ENCODE measurements at regions not wholly inside any gene's neighbourhood (a gene's known extent, or its start where the extent isn't known, plus 50 kb on each side); places are given as distances from the start of the nearest gene placed in this dataset.
A peak's percentile ranks its signal among the peaks of the same experiment; 100 is the strongest.
"Not testable (repeated sequence)": the region's sequence is repeated elsewhere in the genome, so short reads cannot be mapped to it uniquely, and the experiment has no call there.

DNA sequence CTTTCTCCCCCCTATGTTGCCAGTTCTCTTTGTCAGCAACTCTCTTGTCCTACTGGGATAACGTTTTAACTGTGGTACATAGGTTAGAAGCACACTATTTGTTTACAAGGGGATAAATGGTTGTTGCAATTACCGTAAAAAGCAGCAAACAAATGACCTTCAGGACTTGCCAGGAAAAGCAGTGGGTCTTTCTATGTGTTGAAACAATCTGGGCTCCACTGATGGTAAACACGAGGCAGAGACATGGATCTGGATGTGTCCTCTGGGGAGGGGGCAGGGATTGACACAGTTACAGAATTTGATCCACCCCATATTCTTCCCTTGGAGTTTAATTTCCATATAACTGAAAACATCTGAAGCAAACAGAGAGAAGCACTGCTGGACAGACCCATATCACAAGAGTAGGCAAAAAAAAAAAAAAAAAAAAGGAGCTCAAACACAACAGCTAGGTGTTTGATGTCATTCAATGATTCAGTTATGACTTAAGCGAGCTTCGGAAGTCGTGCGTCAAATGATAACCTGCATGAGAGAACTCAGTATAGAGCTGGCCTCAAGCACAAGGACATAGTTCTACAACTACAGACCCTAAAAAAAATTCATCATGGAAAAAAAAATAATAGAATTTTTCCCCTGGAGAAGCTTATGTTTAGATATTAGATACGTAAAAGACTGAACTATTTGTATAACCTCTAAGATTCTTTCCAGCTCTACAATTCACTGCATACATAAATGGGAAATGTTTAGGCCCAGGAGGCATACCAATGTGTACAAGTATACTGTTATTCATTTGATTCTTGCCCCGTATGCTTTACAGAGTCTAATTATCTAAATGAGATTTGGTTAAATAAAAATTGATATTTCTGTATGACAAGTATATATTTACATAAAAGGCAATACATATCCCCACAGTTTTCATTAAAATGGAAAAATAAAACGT lies 127.7 kb downstream of the ALDH8A1 start:
- DNase-seq = no peak

DNA sequence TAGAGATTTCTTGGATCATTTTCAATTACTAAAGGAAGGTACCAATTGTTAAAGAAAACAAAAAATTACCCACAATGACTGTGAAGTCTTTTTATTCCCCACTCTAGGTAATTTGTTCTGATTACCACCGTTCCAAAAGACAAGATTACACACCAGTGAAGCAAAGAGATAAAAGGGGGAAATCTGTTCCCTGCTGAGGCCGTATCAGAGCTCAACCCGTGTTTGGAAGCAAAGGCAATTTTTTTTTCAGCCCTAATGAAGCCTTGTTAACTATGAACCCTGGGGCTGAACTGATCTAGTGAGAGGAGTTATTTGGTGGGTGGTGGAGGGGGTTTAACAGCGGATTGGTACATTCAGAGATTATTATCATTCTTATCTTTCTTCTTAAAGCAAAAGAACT lies 128.5 kb downstream of the ALDH8A1 start:
- DNase-seq = peak; percentile 89

DNA sequence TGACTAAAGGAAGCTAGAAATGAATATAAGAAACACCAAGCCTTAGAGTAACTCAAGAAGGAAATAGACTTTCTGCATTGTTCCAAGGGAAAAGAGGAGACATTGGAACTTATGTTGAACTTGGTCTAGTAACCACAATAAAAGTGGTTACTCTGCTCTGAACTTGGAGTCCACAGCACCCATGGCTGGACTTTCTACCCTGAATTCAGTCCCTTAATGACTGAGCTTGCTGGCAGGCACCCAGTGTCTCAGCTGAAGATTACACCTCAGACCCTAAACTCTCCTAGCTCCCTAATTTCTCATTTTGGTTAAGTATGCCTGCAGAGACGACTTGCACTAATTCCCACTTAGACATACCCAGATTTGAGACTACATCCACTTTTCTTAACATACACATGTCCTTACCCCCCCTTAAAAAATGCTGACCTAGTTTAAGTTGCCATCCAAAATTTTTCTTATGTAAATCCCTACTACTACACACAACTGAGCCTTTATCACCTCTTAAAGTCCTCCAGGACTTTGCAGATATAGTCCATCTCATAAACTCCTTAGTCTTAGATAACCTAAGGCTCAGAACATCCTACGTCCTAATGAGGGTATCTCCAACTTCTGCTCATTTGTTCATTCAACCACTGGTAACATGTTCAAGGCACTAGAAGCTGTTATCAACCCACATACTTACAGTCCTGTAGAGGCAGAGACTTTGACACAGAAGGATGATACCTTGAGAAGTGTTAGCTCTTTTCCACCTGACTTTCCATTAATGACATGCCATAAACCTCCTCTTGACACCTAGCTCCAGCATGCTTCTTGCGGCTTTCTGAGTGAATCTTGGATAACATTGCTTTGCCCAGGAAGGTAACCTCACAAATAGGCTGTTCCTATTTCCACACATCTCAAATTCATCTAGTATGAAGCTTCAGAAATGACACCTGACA lies 129.8 kb downstream of the ALDH8A1 start:
- DNase-seq = no peak

DNA sequence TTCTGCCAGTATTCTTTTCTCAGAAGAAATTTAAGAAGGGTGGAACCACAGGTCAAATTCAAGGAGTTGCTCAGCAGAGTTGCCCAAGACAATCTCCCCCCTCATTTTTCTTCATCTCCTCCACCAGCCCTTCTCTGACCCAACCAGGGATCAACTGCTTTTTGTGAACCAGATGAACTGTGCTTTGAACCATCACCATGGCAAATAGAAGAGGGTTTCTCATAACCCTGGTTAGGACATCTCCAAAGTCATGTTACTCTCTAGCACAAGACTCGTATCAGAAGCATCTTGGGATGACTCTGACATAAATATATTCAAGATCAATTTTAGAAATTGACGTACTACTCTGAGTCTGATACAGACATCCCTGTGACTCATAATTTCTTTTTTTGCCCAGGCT lies 130.7 kb downstream of the ALDH8A1 start:
- DNase-seq = no peak

DNA sequence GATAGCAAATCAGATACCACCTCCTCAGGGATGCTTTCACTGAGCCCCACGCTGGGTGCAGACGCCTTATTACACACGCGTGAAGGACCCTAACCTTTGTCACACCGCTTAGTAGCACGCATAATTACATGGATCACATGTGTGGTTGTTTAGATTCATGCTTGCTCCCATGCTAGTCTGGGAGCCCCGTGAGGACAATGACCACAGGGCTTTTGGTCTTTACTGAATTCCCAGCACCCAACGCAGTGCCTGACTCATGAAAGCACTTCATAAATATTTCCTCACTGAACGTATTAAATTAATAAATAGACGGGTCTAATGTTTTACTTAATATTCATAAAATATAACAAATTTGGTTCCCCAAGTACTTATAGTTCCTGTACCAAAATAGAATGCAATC lies 132.5 kb downstream of the ALDH8A1 start:
- no peak for DNase-seq

DNA sequence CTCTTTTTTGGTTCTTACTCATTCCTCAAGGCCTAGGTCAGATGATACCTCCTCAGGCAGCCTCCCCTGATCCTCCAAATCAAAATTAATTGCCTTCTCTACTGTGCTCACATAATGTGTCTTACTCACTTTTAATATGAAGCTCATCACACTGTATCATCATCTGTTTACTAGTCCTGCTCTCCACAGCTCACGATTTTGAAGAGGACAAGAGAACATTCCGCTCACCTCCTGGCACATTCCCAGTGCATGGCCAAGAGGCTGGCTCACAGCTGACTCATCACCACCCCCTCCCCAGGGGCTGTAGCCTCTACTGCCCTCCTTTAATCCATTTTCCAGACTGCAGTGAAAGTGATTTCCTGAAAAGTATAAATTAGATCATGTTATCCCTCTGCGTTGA lies 133.1 kb downstream of the ALDH8A1 start:
- DNase-seq = no peak

DNA sequence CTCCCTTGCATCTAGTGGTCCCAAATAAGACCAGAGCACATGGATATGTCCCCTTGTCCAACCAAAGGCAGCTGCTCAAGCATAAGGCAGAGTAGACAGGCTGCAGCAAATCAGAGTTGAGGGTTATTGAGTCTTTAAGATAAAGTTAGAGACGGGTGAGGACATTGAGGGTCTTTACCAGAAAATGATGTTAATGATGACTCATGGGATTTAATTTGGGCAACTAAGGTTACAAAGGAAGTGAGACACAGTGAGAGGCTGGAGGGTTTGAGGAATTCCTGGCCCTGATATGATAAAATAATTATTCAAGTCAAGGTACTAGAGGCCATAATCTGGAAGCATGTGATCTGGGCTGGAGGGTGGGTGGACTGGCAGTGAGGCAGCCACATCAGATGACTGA lies 133.6 kb downstream of the ALDH8A1 start:
- no peak for DNase-seq

DNA sequence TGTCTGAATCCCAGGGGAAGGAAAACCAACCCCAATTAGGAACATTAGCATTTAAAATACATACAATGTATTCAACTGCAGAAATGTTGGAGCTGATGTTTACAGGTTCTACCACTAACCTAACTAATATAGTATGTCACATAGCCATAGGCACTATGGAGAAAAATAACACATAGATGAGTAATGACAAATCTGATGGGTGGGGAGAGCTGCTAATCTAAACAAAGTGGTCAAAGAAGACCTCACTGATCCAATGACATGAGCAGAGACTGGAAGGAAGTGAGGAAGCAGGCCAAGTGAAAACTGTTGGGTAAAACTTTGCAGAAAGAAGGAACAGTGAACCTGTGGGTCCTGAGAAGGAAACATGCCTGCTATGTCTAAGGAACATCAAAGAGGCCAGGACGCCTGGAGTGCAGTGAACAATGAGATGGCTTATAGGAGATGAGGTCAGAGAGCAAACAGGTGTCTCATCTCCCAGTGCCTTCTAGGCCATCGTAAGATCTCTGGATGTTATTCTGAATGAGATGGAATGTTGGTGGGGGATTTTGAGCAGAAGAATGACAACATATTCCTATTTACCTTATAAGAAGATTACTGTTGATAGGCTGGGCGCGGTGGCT lies 135.7 kb downstream of the ALDH8A1 start:
- DNase-seq = no peak

DNA sequence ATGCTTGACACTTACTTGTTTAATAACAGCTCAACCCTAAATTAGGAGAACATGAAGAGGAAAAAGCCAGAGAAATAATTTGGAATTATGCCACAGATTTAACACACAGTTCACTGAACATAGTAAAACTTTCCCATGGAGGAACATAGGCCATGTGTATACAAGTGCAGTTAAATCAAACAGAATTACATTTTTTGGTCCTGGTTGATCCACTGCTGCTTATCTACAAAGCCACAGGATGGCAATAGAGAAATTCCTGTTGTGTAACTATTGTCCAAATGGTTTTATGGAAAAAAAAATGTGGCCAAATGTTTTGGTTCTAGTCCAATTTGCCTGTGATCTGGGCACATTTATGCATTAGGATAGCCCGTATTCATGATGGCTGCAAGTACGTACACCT lies 136.8 kb downstream of the ALDH8A1 start:
- no peak for DNase-seq

DNA sequence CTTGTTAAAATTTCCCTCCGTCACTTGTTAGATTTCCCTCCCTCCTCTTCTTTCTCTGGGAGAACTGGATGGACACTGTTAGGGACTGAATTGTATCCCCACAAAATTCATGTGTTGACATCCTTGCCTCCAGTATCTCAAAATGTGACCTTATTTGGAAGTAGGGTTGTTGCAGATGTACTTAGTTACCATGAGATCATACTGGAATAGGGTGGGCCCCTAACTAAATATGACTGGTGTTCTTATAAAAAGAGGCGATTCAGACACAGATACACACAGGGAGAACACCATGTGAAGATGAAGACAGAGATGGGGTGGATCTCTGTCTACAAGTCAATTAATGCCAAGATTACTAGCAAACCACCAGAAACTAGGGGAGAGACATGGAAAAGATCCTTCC lies 139.5 kb downstream of the ALDH8A1 start:
- no peak for DNase-seq

DNA sequence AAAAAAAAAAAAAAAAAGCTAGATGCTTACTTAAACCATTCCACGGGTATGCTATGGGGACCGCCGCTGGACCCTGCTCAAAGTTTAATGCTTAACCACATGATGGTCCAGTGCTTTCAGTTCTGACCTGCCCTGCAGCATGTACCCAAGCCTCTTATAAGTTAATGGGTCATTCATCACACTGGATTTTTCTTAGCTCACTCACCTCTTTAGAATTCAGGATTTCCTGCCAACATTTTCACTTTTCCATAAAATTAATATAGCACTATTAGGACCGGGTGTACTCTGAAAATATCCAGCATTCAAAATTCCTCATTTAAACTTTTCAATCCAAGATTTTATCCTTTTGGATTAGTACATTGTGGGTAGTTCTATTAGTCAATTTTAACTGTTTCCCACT lies 140.8 kb downstream of the ALDH8A1 start:
- DNase-seq = no peak

DNA sequence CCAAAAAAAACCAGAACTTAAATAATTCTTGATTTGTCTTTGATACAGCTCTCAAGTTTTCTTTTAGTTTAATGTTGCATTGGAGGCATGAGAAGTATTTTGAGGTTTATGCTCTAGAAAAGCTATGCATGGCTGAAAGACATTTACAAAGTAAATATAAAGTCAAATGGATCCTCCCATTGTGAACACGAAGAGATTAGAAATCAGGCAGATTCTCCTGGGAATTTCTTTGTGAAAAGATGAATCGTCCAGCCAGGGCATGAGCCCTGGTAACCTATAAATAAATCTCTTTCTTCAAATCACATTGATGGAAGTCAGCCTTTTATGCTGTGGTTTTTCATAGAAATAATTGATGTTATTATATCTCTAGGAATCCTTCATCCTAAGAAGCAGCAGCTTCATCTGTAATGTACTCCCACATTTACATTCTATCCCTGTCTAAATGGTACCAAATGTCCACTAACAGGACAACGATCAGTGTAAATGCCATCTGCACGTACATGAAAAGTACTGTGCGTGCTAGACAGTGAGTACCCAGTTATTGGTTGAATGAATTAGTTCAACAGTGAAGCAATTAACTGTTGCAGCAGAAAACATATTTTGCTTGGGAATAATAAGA lies 143.6 kb downstream of the ALDH8A1 start:
- no peak for DNase-seq

DNA sequence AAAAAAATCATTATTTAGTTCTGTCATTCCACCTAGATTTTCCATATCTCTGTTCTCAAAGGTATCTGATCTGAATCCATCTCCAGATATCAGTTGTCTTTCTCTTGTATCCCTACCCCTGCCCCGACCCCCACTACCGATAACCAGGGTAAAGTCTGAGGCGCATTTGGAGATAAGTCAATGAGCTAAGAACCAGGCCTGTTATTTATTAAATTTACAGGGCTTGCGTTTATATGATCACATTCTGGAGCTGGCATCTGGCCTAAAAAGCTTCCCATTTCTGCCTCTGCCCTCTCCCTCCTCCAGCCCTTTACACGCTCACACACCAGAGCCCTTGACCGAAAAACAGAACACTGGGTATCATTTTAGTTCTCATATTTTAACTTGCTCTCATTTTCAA lies 144.7 kb downstream of the ALDH8A1 start:
- DNase-seq = no peak

DNA sequence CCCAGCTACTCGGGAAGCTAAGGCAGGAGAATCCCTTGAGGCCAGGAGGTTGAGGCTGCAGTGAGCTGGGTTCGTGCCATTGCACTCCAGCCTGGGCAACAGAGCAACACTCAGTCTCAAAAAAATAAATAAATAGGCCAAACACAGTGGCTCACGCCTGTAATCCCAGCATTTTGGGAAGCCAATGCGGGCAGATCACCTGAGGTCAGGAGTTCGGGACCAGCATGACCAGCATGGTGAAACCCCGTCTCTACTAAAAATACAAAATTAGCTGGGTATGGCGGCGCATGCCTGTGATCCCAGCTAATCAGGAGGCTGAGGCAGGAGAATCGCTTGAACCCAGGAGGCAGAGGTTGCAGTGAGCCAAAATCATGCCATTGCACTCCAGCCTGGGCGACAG lies 145.6 kb downstream of the ALDH8A1 start:
- DNase-seq = not testable (repeated sequence)

DNA sequence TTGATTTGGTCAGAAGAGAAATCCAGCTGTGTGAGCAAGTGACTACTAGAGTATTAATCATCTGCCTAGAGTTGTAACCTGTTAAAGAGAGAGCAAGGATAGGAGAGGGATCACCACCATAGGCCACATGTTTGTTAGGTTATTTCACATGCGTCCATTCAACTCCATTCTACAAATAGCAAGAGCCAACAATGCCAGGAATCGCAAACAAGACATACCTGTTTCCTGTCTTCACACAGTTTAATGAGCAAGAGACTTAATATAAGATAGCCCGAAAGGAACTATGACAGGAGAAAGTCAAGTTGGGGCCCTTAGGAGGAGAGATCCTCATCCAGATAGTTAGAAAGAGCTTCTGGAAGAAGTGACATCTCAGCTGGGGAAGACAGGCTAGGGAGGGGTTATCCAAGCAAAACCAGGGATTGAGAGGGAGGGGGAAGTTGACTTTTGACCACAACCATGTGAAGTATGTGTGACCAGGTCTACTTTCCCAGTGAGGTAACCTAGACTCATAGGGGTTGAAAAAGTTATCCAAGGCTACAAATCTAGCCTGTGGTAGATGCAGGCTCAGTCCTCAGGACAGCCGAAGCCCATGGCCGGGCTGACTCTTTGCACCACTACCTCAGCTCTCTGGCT lies 147.4 kb downstream of the ALDH8A1 start:
- DNase-seq = no peak

DNA sequence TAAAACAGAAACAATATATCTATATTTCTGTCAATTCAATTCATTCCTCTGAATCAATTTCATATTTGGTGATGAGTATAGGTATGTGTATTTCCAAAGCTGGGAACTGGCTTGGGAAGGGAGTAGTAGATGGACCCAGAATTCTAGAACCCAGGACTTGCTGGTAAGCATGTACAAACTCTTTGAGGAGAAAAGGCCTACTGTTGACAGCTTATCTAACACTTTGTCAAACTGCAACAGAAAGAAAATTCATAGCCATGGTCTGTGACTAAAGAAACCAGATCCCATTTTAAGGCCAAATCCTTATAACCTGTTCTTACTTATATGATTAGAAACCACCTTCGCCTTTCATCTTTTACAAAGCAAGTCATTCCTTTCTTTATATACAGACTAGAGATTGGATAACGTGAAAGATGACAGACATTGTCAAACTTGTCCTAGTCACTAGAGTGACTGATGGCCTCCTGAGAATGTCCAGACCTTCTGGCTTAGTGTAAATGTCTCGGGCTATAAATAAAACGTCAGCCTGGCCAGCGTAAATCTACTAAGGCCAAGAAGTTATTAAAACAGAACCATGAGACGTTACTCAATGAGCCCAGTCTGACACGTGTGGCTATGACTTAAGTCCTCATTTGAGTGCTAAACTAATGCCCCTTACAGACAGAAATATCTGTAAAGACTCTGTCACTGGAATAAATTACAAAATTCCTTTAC lies 152.3 kb downstream of the ALDH8A1 start:
- DNase-seq = no peak

DNA sequence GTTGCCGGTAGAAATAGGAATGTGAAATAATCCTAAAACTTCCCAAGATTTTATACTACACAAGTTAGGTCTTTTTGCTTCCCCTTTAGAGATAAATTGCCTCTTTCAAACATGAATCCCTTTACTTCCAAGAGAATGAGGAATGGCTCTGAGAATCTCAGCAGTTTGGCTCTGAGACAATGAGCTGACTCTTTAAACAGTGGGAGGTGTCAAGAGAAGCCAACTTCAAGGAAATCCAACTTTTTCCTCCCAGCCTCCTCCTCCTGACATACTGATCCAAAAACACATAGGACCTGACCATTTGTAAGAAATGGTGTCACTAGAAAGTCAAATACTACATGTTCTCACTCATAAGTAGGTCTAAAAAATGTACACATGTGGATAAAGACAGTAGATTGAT lies 154.2 kb downstream of the ALDH8A1 start:
- DNase-seq = no peak

DNA sequence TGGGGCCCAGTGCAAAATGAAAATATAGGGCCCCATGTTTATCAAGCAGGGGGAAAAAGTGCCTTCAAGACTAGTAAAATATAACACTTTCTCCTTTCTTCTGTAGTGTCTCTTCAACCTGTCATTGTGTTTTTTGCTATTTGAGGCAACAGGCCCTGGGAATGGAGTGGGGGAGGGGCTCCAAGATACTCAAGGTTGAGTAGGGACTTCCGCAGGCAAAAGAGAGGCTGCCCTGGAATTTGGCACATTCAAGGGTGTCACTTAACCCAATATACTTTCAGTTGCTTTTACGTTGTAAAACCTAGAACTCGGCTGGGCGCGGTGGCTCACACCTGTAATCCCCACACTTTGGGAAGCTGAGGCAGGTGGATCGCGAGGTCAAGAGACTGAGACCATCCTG lies 154.9 kb downstream of the ALDH8A1 start:
- DNase-seq = no peak

DNA sequence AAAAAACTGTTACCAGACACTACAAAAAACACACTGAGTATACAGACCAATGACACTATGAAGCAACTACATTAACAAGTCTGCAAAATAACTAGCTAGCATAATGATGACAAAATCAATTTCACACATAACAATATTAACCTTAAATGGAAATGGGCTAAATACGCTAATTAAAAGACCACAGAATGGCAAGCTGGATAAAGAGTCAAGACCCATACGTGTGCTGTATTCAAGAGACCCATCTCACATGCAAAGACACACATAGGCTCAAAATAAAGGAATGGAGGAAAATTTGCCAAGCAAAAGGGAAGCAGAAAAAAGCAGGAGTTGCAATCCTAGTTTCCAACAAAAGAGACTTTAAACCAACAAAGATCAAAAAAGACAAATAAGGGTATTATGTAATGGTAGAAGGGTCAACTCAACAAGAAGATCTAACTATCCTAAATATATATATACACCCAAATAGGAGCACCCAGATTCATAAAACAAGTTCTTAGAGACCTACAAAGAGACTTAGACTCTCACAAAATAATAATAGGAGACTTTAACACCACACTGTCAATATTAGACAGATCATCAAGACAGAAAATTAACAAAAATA lies 158.6 kb downstream of the ALDH8A1 start:
- DNase-seq = not testable (repeated sequence)

DNA sequence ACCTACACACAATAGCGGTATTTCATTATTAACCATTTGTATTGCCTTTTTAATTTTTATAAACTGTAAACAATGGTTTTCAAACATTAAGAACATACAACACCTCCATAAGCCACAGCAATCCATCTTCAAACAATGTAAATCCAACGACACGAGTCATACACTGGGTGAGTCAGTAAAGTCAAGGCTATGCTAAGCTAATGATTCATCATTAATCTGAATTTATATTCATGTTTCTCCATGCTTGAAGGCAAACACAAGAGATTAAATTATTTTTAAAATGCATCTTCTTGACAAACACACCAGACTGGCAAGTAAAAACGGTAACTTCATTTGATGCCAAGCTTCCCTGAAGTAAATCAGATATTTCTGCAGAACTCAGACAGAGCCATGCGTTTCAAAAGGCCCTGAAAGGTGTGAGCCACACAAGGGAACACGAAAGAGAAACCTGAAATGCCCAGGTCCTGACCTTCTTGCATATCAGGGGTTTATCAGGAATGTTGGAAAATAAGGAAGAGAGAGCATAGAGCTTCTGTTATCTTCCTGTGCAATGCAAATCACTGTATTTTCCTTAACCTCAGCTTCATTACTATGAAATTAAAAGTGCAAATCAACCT lies 162.5 kb downstream of the ALDH8A1 start:
- DNase-seq = no peak

DNA sequence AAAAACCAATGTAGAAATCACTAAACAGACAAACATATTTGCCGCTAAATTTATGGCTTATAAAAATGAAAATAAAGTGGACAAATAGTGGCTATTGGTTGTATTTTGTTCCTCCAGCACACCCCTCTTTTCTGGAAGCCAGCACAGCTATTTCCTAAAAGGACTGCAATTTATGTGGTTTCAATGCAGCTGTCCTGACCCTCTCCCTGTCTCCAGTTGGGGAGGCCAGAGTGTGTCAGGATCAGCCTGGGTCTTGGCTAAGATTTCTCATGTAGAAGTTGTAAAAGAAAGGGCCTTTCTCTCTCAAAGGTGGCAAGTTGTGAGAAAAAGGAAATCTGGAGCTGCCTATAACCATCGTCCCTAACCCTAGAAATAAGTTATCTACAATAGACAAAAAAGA lies 165.6 kb downstream of the ALDH8A1 start:
- DNase-seq = no peak
